ENCODE measurements at regions not wholly inside any gene's neighbourhood (a gene's known extent, or its start where the extent isn't known, plus 50 kb on each side); places are given as distances from the start of the nearest gene placed in this dataset.

- Mint-ChIP-seq H3K36me3 (ENCODE audit: low read depth) (no peaks in the 10 kb centered on the region), H3K9me3 (no peaks in the 10 kb centered on the region), H3K27me3 (peaks cover 12% of the 10 kb centered on the region), H3K27ac (no peak overlapping the region), H3K4me1 (no peaks in the 10 kb centered on the region), H3K4me3 (no peak overlapping the region)
- no peak for ATAC-seq (ENCODE audit: low read depth)
- ChIA-PET POLR2A (no interaction called here), CTCF (no interaction called here)
- no peak for DNase-seq
- intact Hi-C loops (cut with micrococcal nuclease): no loop called here
- no peak for TF ChIP-seq CTCF (IDR thresholded peaks at IDR 0.05)
Measured at GRCh38 chr17:34107019-34107418, 148.1 kb upstream of the CCL2 start.

- Mint-ChIP-seq H3K4me1 (no peaks in the 10 kb centered on the region), H3K27ac (no peak overlapping the region), H3K27me3 (peaks cover 15% of the 10 kb centered on the region), H3K9me3 (no peaks in the 10 kb centered on the region), H3K4me3 (no peak overlapping the region), H3K36me3 (ENCODE audit: low read depth) (no peaks in the 10 kb centered on the region)
- intact Hi-C loops (cut with micrococcal nuclease): no loop called here
- no peak for DNase-seq
- POLR2A ChIA-PET: no interaction called here
- ATAC-seq (ENCODE audit: low read depth): no peak
- CTCF ChIA-PET: no interaction called here
- no peak for TF ChIP-seq CTCF (IDR thresholded peaks at IDR 0.05)
Measured at GRCh38 chr17:34110315-34110714, 144.8 kb upstream of the CCL2 start.

GRCh38 chr17:34113089-34113488, 142.0 kb upstream of the CCL2 start:
- no peak overlapping the region for H3K27ac Mint-ChIP-seq
- no peak overlapping the region for H3K4me3 Mint-ChIP-seq
- ChIA-PET POLR2A (no interaction called here), CTCF (no interaction called here)
- intact Hi-C loops (cut with micrococcal nuclease): no loop called here
- H3K36me3 Mint-ChIP-seq (ENCODE audit: low read depth): no peaks in the 10 kb centered on the region
- DNase-seq (no peak), ATAC-seq (ENCODE audit: low read depth) (no peak)
- H3K4me1 Mint-ChIP-seq: no peaks in the 10 kb centered on the region
- no peaks in the 10 kb centered on the region for H3K9me3 Mint-ChIP-seq
- no peak for TF ChIP-seq CTCF (IDR thresholded peaks at IDR 0.05)
- peaks cover 11% of the 10 kb centered on the region for H3K27me3 Mint-ChIP-seq

- ChIA-PET POLR2A (no interaction called here), CTCF (no interaction called here)
- Mint-ChIP-seq H3K4me3 (no peak overlapping the region), H3K27me3 (peaks cover 11% of the 10 kb centered on the region), H3K27ac (no peak overlapping the region), H3K9me3 (no peaks in the 10 kb centered on the region), H3K36me3 (ENCODE audit: low read depth) (no peaks in the 10 kb centered on the region), H3K4me1 (no peaks in the 10 kb centered on the region)
- no peak for TF ChIP-seq CTCF (IDR thresholded peaks at IDR 0.05)
- DNase-seq (no peak), ATAC-seq (ENCODE audit: low read depth) (no peak)
- intact Hi-C loops (cut with micrococcal nuclease): no loop called here
Measured at GRCh38 chr17:34114174-34114573, 140.9 kb upstream of the CCL2 start.

- ChIA-PET POLR2A (no interaction called here), CTCF (no interaction called here)
- intact Hi-C loops (cut with micrococcal nuclease): no loop called here
- Mint-ChIP-seq H3K4me3 (no peak overlapping the region), H3K27me3 (peaks cover 7% of the 10 kb centered on the region), H3K36me3 (ENCODE audit: low read depth) (no peaks in the 10 kb centered on the region), H3K9me3 (no peaks in the 10 kb centered on the region), H3K4me1 (no peaks in the 10 kb centered on the region), H3K27ac (no peak overlapping the region)
- DNase-seq (no peak), ATAC-seq (ENCODE audit: low read depth) (no peak)
- TF ChIP-seq CTCF (IDR thresholded peaks at IDR 0.05): no peak
Measured at GRCh38 chr17:34116306-34116705, 138.8 kb upstream of the CCL2 start.

Data from activated B cell treated with CpG ODN at 0.5 μM for 24 hours (primary cell).